GM23338 (cell line): ENCODE measurements at regions not wholly inside any gene's neighbourhood (a gene's known extent, or its start where the extent isn't known, plus 50 kb on each side); places are given as distances from the start of the nearest gene placed in this dataset.

Experiments
- CREB1 ChIP-seq: fragments of 250-450 bp; sonication (Bioruptor Pico); IDR thresholded peaks from 2 replicates; pipeline ENCODE4 v1.5.0; 2020; ENCODE audit warnings: low read depth, mild to moderate bottlenecking, moderate library complexity
- CTCF ChIP-seq, 2 experiments: fragments of 200-600 bp in 1 of 2; sonication (generic) in 1 of 2; conservative IDR thresholded peaks; 2 replicates each; pipeline versions ENCODE4 v1.5.1 to v1.6.1; 2016 to 2017; ENCODE audit warnings: antibody characterized with exemption in 2 of 2, low read depth in 2 of 2, mild to moderate bottlenecking in 2 of 2, moderate library complexity in 1 of 2
- ETS1 ChIP-seq: IDR thresholded peaks from 2 replicates; pipeline ENCODE4 v1.6.1; 2016; ENCODE audit warnings: antibody characterized with exemption
- EZH2 ChIP-seq: fragments of 200-600 bp; sonication (generic); IDR thresholded peaks from one replicate; pipeline ENCODE4 v1.8.0; 2017; ENCODE audit warnings: antibody characterized with exemption, mild to moderate bottlenecking, low read depth; ENCODE audit not compliant: unreplicated experiment
- EZH2phosphoT487 ChIP-seq: fragments of 200-600 bp; sonication (generic); IDR thresholded peaks from one replicate; pipeline ENCODE4 v1.8.1; 2018; ENCODE audit warnings: antibody characterized with exemption; ENCODE audit not compliant: unreplicated experiment
- JUNB ChIP-seq: IDR thresholded peaks from one replicate; pipeline ENCODE4 v1.6.1; 2016; ENCODE audit warnings: antibody characterized with exemption; ENCODE audit not compliant: unreplicated experiment
- NANOG ChIP-seq: IDR thresholded peaks from 2 replicates; pipeline ENCODE4 v1.6.1; 2016; ENCODE audit warnings: antibody characterized with exemption, borderline replicate concordance
- POLR2AphosphoS5 ChIP-seq: IDR thresholded peaks from 2 replicates; pipeline ENCODE4 v1.6.1; 2016; ENCODE audit warnings: antibody characterized with exemption, low read depth
- STAT1 ChIP-seq: IDR thresholded peaks from one replicate; pipeline ENCODE4 v1.6.1; 2016; ENCODE audit warnings: antibody characterized with exemption; ENCODE audit not compliant: unreplicated experiment
- ZNF114 ChIP-seq: fragments of 250-450 bp; sonication (Bioruptor Pico); IDR thresholded peaks from 2 replicates; pipeline ENCODE4 v1.5.0; 2020; ENCODE audit warnings: mild to moderate bottlenecking, moderate library complexity
- ZNF331 ChIP-seq: fragments of 250-450 bp; sonication (Bioruptor Pico); IDR thresholded peaks from 2 replicates; pipeline ENCODE4 v1.5.0; 2020; ENCODE audit warnings: low read depth, mild to moderate bottlenecking, moderate library complexity
- TF ChIP-seq, protein P1 (sequence below): IDR thresholded peaks from one replicate; pipeline ENCODE4 v1.6.1; 2018; ENCODE audit warnings: antibody characterized with exemption; ENCODE audit not compliant: unreplicated experiment
- TF ChIP-seq, protein P2 (sequence below): fragments of 250-450 bp; sonication (Bioruptor Pico); IDR thresholded peaks from 2 replicates; pipeline ENCODE4 v1.5.0; 2020; ENCODE audit warnings: mild to moderate bottlenecking, moderate library complexity

DNA sequence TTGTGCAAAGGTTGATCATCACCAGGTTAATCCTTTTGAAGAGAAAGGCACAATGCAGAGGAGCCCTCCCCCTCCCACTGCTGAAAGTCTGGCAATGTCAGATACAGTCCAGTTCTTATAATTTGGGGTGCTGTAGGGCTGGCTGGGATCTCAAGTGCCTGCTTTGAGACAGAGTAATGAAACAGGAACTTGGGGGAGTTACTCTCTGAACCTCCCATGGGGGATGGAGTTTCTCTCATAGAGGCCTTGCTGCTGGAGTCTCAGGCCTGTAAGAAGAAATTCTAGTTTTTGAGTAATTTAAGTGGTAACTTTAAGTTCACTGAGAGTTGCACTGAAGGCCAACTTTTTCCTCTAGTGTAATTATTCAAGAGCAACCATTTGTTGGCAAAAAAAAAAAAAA lies 410.5 kb downstream of the KCNRG start:
- no peak for TF ChIP-seq CTCF (conservative IDR thresholded peaks at IDR 0.05; ENCODE audit: low read depth in 2 of 2)
- no peak for TF ChIP-seq POLR2AphosphoS5
- no peak for TF ChIP-seq EZH2
- TF ChIP-seq EZH2phosphoT487: no peak
- no peak for TF ChIP-seq CREB1
- TF ChIP-seq, protein P1, sequence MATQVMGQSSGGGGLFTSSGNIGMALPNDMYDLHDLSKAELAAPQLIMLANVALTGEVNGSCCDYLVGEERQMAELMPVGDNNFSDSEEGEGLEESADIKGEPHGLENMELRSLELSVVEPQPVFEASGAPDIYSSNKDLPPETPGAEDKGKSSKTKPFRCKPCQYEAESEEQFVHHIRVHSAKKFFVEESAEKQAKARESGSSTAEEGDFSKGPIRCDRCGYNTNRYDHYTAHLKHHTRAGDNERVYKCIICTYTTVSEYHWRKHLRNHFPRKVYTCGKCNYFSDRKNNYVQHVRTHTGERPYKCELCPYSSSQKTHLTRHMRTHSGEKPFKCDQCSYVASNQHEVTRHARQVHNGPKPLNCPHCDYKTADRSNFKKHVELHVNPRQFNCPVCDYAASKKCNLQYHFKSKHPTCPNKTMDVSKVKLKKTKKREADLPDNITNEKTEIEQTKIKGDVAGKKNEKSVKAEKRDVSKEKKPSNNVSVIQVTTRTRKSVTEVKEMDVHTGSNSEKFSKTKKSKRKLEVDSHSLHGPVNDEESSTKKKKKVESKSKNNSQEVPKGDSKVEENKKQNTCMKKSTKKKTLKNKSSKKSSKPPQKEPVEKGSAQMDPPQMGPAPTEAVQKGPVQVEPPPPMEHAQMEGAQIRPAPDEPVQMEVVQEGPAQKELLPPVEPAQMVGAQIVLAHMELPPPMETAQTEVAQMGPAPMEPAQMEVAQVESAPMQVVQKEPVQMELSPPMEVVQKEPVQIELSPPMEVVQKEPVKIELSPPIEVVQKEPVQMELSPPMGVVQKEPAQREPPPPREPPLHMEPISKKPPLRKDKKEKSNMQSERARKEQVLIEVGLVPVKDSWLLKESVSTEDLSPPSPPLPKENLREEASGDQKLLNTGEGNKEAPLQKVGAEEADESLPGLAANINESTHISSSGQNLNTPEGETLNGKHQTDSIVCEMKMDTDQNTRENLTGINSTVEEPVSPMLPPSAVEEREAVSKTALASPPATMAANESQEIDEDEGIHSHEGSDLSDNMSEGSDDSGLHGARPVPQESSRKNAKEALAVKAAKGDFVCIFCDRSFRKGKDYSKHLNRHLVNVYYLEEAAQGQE: no peak
- TF ChIP-seq ZNF114 (CRISPR knock-in tag): no peak
- TF ChIP-seq, protein P2, sequence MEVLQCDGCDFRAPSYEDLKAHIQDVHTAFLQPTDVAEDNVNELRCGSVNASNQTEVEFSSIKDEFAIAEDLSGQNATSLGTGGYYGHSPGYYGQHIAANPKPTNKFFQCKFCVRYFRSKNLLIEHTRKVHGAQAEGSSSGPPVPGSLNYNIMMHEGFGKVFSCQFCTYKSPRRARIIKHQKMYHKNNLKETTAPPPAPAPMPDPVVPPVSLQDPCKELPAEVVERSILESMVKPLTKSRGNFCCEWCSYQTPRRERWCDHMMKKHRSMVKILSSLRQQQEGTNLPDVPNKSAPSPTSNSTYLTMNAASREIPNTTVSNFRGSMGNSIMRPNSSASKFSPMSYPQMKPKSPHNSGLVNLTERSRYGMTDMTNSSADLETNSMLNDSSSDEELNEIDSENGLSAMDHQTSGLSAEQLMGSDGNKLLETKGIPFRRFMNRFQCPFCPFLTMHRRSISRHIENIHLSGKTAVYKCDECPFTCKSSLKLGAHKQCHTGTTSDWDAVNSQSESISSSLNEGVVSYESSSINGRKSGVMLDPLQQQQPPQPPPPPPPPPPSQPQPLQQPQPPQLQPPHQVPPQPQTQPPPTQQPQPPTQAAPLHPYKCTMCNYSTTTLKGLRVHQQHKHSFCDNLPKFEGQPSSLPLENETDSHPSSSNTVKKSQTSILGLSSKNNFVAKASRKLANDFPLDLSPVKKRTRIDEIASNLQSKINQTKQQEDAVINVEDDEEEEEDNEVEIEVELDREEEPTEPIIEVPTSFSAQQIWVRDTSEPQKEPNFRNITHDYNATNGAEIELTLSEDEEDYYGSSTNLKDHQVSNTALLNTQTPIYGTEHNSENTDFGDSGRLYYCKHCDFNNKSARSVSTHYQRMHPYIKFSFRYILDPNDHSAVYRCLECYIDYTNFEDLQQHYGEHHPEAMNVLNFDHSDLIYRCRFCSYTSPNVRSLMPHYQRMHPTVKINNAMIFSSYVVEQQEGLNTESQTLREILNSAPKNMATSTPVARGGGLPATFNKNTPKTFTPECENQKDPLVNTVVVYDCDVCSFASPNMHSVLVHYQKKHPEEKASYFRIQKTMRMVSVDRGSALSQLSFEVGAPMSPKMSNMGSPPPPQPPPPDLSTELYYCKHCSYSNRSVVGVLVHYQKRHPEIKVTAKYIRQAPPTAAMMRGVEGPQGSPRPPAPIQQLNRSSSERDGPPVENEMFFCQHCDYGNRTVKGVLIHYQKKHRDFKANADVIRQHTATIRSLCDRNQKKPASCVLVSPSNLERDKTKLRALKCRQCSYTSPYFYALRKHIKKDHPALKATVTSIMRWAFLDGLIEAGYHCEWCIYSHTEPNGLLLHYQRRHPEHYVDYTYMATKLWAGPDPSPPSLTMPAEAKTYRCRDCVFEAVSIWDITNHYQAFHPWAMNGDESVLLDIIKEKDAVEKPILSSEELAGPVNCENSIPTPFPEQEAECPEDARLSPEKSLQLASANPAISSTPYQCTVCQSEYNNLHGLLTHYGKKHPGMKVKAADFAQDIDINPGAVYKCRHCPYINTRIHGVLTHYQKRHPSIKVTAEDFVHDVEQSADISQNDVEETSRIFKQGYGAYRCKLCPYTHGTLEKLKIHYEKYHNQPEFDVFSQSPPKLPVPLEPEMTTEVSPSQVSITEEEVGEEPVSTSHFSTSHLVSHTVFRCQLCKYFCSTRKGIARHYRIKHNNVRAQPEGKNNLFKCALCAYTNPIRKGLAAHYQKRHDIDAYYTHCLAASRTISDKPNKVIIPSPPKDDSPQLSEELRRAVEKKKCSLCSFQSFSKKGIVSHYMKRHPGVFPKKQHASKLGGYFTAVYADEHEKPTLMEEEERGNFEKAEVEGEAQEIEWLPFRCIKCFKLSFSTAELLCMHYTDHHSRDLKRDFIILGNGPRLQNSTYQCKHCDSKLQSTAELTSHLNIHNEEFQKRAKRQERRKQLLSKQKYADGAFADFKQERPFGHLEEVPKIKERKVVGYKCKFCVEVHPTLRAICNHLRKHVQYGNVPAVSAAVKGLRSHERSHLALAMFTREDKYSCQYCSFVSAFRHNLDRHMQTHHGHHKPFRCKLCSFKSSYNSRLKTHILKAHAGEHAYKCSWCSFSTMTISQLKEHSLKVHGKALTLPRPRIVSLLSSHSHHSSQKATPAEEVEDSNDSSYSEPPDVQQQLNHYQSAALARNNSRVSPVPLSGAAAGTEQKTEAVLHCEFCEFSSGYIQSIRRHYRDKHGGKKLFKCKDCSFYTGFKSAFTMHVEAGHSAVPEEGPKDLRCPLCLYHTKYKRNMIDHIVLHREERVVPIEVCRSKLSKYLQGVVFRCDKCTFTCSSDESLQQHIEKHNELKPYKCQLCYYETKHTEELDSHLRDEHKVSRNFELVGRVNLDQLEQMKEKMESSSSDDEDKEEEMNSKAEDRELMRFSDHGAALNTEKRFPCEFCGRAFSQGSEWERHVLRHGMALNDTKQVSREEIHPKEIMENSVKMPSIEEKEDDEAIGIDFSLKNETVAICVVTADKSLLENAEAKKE (CRISPR knock-in tag): no peak
- TF ChIP-seq ETS1: no peak
- no peak for TF ChIP-seq ZNF331 (CRISPR knock-in tag)
- TF ChIP-seq NANOG: no peak
- TF ChIP-seq JUNB: no peak
- no peak for TF ChIP-seq STAT1
